HepG2 (cell line): ENCODE measurements at regions not wholly inside any gene's neighbourhood (a gene's known extent, or its start where the extent isn't known, plus 50 kb on each side); places are given as distances from the start of the nearest gene placed in this dataset.

Experiments used
- ATAC-seq: fragments of 200-7000 bp; cut with Tn5 transposase; 3 replicates; pipeline ENCODE4 v1.9.1; 2020; ENCODE audit warnings: mild to moderate bottlenecking, moderate library complexity
- BruUV-seq: library from RNA; stranded (reverse); fragments of 400-500 nt; replicated peaks from 2 replicates; lab custom pipeline; 2021; lab: Mats Ljungman, UMichigan
- CTCF ChIA-PET: fragments of 300-600 bp; formaldehyde crosslinking; extraction: SDS; loops from one replicate; lab custom pipeline; 2021; ENCODE audit warnings: low total read pairs, inconsistent platforms, low intra/inter-chr PET ratio; lab: Yijun Ruan, JAX
- POLR2A ChIA-PET: fragments of 350-600 bp; sonication (Branson Sonifier 250); formaldehyde crosslinking; loops from one replicate; lab custom pipeline; 2020; ENCODE audit warnings: antibody characterized with exemption, inconsistent platforms; lab: Yijun Ruan, JAX
- DNase-seq: peaks from one replicate; pipeline ENCODE4 v3.0.0-alpha.2; 2015; ENCODE audit warnings: low spot score
- FAIRE-seq: peaks from 3 replicates; lab custom pipeline; 2011; peaks lifted over from hg19 to GRCh38; lab: Jason Lieb, UNC
- H2AFZ ChIP-seq: one replicate; pipeline ENCODE4 v1.6.1; 2011; ENCODE audit warnings: low read length, inconsistent platforms
- H3K27ac ChIP-seq: fragments of 300-600 bp; 3 replicates; pipeline ENCODE4 v1.8.0; 2011; ENCODE audit warnings: mixed run types, mild to moderate bottlenecking, mixed read lengths, low read length, inconsistent platforms; ENCODE audit not compliant: insufficient read depth; ENCODE audit errors: extremely low read length
- H3K27me3 ChIP-seq, 2 experiments: fragments of 200-600 bp in 1 of 2; 2 replicates in 1 of 2; 3 replicates in 1 of 2; pipeline versions ENCODE4 v1.6.0 to v1.8.0; 2011; ENCODE audit warnings: low read length in 2 of 2, mild to moderate bottlenecking in 2 of 2, moderate library complexity in 2 of 2, inconsistent platforms in 1 of 2; ENCODE audit not compliant: insufficient read depth in 2 of 2, control insufficient read depth in 1 of 2
- H3K36me3 ChIP-seq, 2 experiments: fragments of 200-600 bp in 1 of 2; replicated peaks in 1 of 2; 2 replicates in 1 of 2; 3 replicates in 1 of 2; pipeline versions ENCODE4 v1.5.1 to v1.8.0; 2011; ENCODE audit warnings: low read length in 2 of 2, inconsistent platforms in 1 of 2; ENCODE audit not compliant: insufficient read depth in 2 of 2, control insufficient read depth in 1 of 2
- H3K4me1 ChIP-seq: 2 replicates; pipeline ENCODE4 v1.5.1; 2012; ENCODE audit warnings: low read length, inconsistent platforms; ENCODE audit not compliant: insufficient read depth
- H3K4me2 ChIP-seq: 2 replicates; pipeline ENCODE4 v1.6.0; 2011; ENCODE audit warnings: low read depth, low read length, inconsistent platforms
- H3K4me3 ChIP-seq, 3 experiments: fragments of 200-600 bp in 1 of 3; sonication (generic), shearing (Covaris generic) in 1 of 3; replicated peaks in 1 of 3; 2 replicates each; pipeline ENCODE4 v1.5.1; 2011 to 2016; ENCODE audit warnings: low read length in 3 of 3, inconsistent platforms in 2 of 3, low read depth in 2 of 3, mild to moderate bottlenecking in 2 of 3, control low read depth in 1 of 3, mixed read lengths in 1 of 3; ENCODE audit not compliant: insufficient read depth in 1 of 3
- H3K79me2 ChIP-seq: one replicate; pipeline ENCODE4 v1.6.1; 2011; ENCODE audit warnings: low read length, inconsistent platforms; ENCODE audit not compliant: insufficient read depth
- H3K9ac ChIP-seq: 2 replicates; pipeline ENCODE4 v1.6.0; 2011; ENCODE audit warnings: mild to moderate bottlenecking, low read depth, low read length, inconsistent platforms; ENCODE audit not compliant: insufficient read depth
- H3K9me3 ChIP-seq: 2 replicates; pipeline ENCODE4 v1.5.1; 2012; ENCODE audit warnings: mild to moderate bottlenecking, low read length
- H4K20me1 ChIP-seq: 2 replicates; pipeline ENCODE4 v1.6.0; 2011; ENCODE audit warnings: inconsistent platforms, mild to moderate bottlenecking, low read length, moderate library complexity; ENCODE audit not compliant: insufficient read depth
- ISX ChIP-seq: sonication (generic); formaldehyde crosslinking; conservative IDR thresholded peaks from 2 replicates; pipeline ENCODE4 v1.5.0; 2020; ENCODE audit warnings: missing genetic modification reagents
- SMYD3 ChIP-seq: sonication (generic); formaldehyde crosslinking; IDR thresholded peaks from 2 replicates; pipeline ENCODE4 v1.8.1; 2023; ENCODE audit warnings: mild to moderate bottlenecking, missing genetic modification reagents
- ZNF296 ChIP-seq: sonication (generic); formaldehyde crosslinking; conservative IDR thresholded peaks from 2 replicates; pipeline ENCODE4 v1.5.0; 2020; ENCODE audit warnings: mild to moderate bottlenecking, missing genetic modification reagents
- ZNF446 ChIP-seq: sonication (generic); formaldehyde crosslinking; IDR thresholded peaks from 2 replicates; pipeline ENCODE4 v1.5.0; 2020; ENCODE audit warnings: mild to moderate bottlenecking, missing genetic modification reagents
- WGBS: methylation state at CpG from one replicate; pipeline ENCODE4 v1.1.6; 2017; ENCODE audit warnings: low lambda C conversion rate; 5-methylcytosine and 5-hydroxymethylcytosine counted together
- in situ Hi-C: cut with HindIII; loops from 2 replicates; pipeline ENCODE4 v1.10.0; 2017; ENCODE audit warnings: low pct_unique_long_range_greater_than_20kb; ENCODE audit not compliant: extremely low pct_ligation_motif_present
- intact Hi-C: fragments of 100-400 bp; cut with micrococcal nuclease; formaldehyde crosslinking; loops from one replicate; pipeline ENCODE4 v1.10.0; 2022; ENCODE audit not compliant: unreplicated experiment
- TF ChIP-seq, protein P1 (sequence below): sonication (generic); formaldehyde crosslinking; IDR thresholded peaks from 2 replicates; pipeline ENCODE4 v1.8.1; 2023; ENCODE audit warnings: mild to moderate bottlenecking, inconsistent platforms, moderate library complexity, missing genetic modification reagents, borderline replicate concordance
- TF ChIP-seq, protein P2 (sequence below): sonication (generic); IDR thresholded peaks from 2 replicates; pipeline ENCODE4 v1.6.1; 2016; ENCODE audit warnings: low read depth, borderline replicate concordance

DNA sequence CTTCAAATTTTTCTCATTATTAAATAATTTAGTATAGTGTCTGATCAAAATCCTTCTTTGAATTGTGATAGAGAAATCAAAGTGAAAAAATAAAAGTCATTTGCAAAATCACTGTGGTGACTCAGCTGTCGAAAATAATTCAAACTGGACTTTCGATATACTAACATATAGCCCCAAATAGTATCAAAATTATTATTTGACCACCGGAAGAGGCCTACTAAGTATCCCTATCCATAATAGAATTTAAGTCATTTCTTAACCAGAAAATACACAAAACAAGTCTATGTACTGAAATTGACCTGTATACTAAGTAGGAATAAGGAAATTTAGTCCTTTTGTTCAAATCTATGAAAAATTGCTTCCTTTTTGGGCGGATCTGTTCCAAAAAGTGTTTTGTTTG lies 180.7 kb downstream of the MRPL39 start:
- POLR2A ChIA-PET = no interaction called here
- CTCF ChIA-PET = no interaction called here
- no peak for FAIRE-seq
- Histone ChIP-seq H3K27ac (no peak overlapping the region), H3K27me3 (no peaks in the 10 kb centered on the region; a peak in 1 of 5 replicates), H4K20me1 (no peaks in the 10 kb centered on the region), H3K79me2 (no peaks in the 10 kb centered on the region), H3K36me3 (no peaks in the 10 kb centered on the region), H3K9me3 (peaks cover 60% of the 10 kb centered on the region), H3K4me1 (no peaks in the 10 kb centered on the region), H2AFZ (no peak overlapping the region), H3K4me2 (no peak overlapping the region), H3K4me3 (no peak overlapping the region), H3K9ac (no peak overlapping the region)
- no TSS peak for BruUV-seq
- no peak for DNase-seq
- in situ Hi-C loops (no loop called here), intact Hi-C loops (no loop called here)
- TF ChIP-seq ZNF296 (CRISPR knock-in tag) (no peak), ISX (CRISPR knock-in tag) (no peak)
- TF ChIP-seq, protein P1, sequence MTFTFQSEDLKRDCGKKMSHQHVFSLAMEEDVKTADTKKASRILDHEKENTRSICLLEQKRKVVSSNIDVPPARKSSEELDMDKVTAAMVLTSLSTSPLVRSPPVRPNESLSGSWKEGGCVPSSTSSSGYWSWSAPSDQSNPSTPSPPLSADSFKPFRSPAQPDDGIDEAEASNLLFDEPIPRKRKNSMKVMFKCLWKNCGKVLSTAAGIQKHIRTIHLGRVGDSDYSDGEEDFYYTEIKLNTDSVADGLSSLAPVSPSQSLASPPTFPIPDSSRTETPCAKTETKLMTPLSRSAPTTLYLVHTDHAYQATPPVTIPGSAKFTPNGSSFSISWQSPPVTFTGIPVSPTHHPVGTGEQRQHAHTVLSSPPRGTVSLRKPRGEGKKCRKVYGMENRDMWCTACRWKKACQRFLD (CRISPR knock-in tag) = no peak
- TF ChIP-seq, protein P2, sequence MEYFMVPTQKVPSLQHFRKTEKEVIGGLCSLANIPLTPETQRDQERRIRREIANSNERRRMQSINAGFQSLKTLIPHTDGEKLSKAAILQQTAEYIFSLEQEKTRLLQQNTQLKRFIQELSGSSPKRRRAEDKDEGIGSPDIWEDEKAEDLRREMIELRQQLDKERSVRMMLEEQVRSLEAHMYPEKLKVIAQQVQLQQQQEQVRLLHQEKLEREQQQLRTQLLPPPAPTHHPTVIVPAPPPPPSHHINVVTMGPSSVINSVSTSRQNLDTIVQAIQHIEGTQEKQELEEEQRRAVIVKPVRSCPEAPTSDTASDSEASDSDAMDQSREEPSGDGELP = no peak
- 3% methylated on average over 4 of the region's 4 CpGs for WGBS
- ATAC-seq = no peak

DNA sequence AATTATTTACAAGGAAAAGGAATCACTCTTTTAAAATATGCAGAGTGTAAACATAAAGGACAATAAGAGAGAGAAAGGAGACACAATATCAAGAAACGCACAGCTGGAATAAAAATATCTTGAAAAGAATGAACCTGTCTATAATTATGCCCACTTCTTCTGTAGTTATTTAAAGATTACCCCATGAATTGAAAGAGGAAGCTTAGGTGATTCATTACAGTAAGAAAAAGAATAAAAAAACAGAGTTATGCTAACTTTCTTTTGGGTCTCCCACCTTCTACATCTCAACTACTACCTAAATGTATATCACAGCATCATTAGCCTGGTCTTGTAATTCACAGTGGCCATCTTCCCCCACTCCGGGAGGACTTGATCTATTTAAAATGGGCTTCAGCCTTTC lies 182.1 kb downstream of the MRPL39 start:
- H4K20me1 ChIP-seq = no peaks in the 10 kb centered on the region
- no peak overlapping the region for H3K9ac ChIP-seq
- ATAC-seq (no peak), FAIRE-seq (no peak), DNase-seq (no peak)
- ChIA-PET CTCF (no interaction called here), POLR2A (no interaction called here)
- no peaks in the 10 kb centered on the region; a peak in 1 of 5 replicates for H3K27me3 ChIP-seq
- no peak overlapping the region for H3K4me2 ChIP-seq
- no peak overlapping the region for H2AFZ ChIP-seq
- intact Hi-C loops (no loop called here), in situ Hi-C loops (no loop called here)
- BruUV-seq = no TSS peak
- peaks cover 60% of the 10 kb centered on the region for H3K9me3 ChIP-seq
- TF ChIP-seq ZNF446 (no peak), SMYD3 (CRISPR knock-in tag) (no peak)
- WGBS = 16% methylated on average over 2 of the region's 2 CpGs
- H3K79me2 ChIP-seq = no peaks in the 10 kb centered on the region
- H3K36me3 ChIP-seq = no peaks in the 10 kb centered on the region
- no peak overlapping the region for H3K4me3 ChIP-seq
- H3K27ac ChIP-seq = no peak overlapping the region
- H3K4me1 ChIP-seq = no peaks in the 10 kb centered on the region
